ENCODE measurements at regions not wholly inside any gene's neighbourhood (a gene's known extent, or its start where the extent isn't known, plus 50 kb on each side); places are given as distances from the start of the nearest gene placed in this dataset.

DNA sequence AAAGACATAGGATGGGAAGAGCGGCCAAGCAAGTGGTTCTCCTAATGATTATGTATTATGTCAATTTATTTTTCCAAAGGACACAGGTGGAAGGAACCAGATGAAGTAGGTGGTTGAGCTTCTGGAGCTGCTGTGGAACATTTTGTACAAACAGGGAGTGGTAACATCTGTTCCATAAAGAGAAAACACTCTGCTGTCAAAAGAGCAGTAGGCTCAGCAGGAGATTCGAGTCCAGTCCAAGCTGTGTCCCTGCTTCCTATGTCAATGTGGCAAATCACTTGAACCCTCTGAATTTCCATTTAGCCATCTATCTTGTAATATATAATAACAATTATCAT is 448.0 kb upstream of the ANKRD30A start:
- no peak for DNase-seq (ENCODE audit: low spot score)
- H3K9me3 Mint-ChIP-seq (ENCODE audit: unreplicated experiment): no peaks in the 10 kb centered on the region
- TF ChIP-seq, protein P1, sequence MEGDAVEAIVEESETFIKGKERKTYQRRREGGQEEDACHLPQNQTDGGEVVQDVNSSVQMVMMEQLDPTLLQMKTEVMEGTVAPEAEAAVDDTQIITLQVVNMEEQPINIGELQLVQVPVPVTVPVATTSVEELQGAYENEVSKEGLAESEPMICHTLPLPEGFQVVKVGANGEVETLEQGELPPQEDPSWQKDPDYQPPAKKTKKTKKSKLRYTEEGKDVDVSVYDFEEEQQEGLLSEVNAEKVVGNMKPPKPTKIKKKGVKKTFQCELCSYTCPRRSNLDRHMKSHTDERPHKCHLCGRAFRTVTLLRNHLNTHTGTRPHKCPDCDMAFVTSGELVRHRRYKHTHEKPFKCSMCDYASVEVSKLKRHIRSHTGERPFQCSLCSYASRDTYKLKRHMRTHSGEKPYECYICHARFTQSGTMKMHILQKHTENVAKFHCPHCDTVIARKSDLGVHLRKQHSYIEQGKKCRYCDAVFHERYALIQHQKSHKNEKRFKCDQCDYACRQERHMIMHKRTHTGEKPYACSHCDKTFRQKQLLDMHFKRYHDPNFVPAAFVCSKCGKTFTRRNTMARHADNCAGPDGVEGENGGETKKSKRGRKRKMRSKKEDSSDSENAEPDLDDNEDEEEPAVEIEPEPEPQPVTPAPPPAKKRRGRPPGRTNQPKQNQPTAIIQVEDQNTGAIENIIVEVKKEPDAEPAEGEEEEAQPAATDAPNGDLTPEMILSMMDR (IDR thresholded peaks at IDR 0.05; ENCODE audit: unreplicated experiment): no peak
- no peak overlapping the region for H3K27ac Mint-ChIP-seq (ENCODE audit: unreplicated experiment)
- no peak overlapping the region for H3K4me3 Mint-ChIP-seq (ENCODE audit: unreplicated experiment)
- H3K4me1 Mint-ChIP-seq (ENCODE audit: unreplicated experiment): no peaks in the 10 kb centered on the region
- peaks cover 2% of the 10 kb centered on the region for H3K27me3 Mint-ChIP-seq (ENCODE audit: unreplicated experiment)
- H3K36me3 Mint-ChIP-seq (ENCODE audit: low read depth, unreplicated experiment): no peaks in the 10 kb centered on the region

GRCh38 chr10:36676756-36677430 is 448.5 kb upstream of the ANKRD30A start:
- H3K27me3 Mint-ChIP-seq (ENCODE audit: unreplicated experiment): peaks cover 2% of the 10 kb centered on the region
- H3K4me3 Mint-ChIP-seq (ENCODE audit: unreplicated experiment): no peak overlapping the region
- H3K9me3 Mint-ChIP-seq (ENCODE audit: unreplicated experiment): no peaks in the 10 kb centered on the region
- DNase-seq (ENCODE audit: low spot score): no peak
- TF ChIP-seq, protein P1 (IDR thresholded peaks at IDR 0.05; ENCODE audit: unreplicated experiment): no peak
- H3K36me3 Mint-ChIP-seq (ENCODE audit: low read depth, unreplicated experiment): no peaks in the 10 kb centered on the region
- no peaks in the 10 kb centered on the region for H3K4me1 Mint-ChIP-seq (ENCODE audit: unreplicated experiment)
- H3K27ac Mint-ChIP-seq (ENCODE audit: unreplicated experiment): no peak overlapping the region

GRCh38 chr10:36676321-36676720 is 449.1 kb upstream of the ANKRD30A start:
- peaks cover 2% of the 10 kb centered on the region for H3K27me3 Mint-ChIP-seq (ENCODE audit: unreplicated experiment)
- no peaks in the 10 kb centered on the region for H3K36me3 Mint-ChIP-seq (ENCODE audit: low read depth, unreplicated experiment)
- no peak for DNase-seq (ENCODE audit: low spot score)
- H3K4me1 Mint-ChIP-seq (ENCODE audit: unreplicated experiment): no peaks in the 10 kb centered on the region
- no peaks in the 10 kb centered on the region for H3K9me3 Mint-ChIP-seq (ENCODE audit: unreplicated experiment)
- TF ChIP-seq, protein P1 (IDR thresholded peaks at IDR 0.05; ENCODE audit: unreplicated experiment): no peak
- H3K4me3 Mint-ChIP-seq (ENCODE audit: unreplicated experiment): no peak overlapping the region
- no peak overlapping the region for H3K27ac Mint-ChIP-seq (ENCODE audit: unreplicated experiment)

GRCh38 chr10:36675458-36675880 is 449.9 kb upstream of the ANKRD30A start:
- TF ChIP-seq, protein P1 (IDR thresholded peaks at IDR 0.05; ENCODE audit: unreplicated experiment): no peak
- H3K27me3 Mint-ChIP-seq (ENCODE audit: unreplicated experiment): peaks cover 2% of the 10 kb centered on the region
- no peaks in the 10 kb centered on the region for H3K9me3 Mint-ChIP-seq (ENCODE audit: unreplicated experiment)
- no peaks in the 10 kb centered on the region for H3K4me1 Mint-ChIP-seq (ENCODE audit: unreplicated experiment)
- no peak overlapping the region for H3K27ac Mint-ChIP-seq (ENCODE audit: unreplicated experiment)
- DNase-seq (ENCODE audit: low spot score): no peak
- no peak overlapping the region for H3K4me3 Mint-ChIP-seq (ENCODE audit: unreplicated experiment)
- H3K36me3 Mint-ChIP-seq (ENCODE audit: low read depth, unreplicated experiment): no peaks in the 10 kb centered on the region

- TF ChIP-seq, protein P1 (IDR thresholded peaks at IDR 0.05; ENCODE audit: unreplicated experiment): no peak
- Mint-ChIP-seq H3K9me3 (ENCODE audit: unreplicated experiment) (no peaks in the 10 kb centered on the region), H3K4me1 (ENCODE audit: unreplicated experiment) (peaks cover 5% of the 10 kb centered on the region), H3K27ac (ENCODE audit: unreplicated experiment) (no peak overlapping the region), H3K4me3 (ENCODE audit: unreplicated experiment) (no peak overlapping the region), H3K27me3 (ENCODE audit: unreplicated experiment) (peaks cover 2% of the 10 kb centered on the region), H3K36me3 (ENCODE audit: low read depth, unreplicated experiment) (no peaks in the 10 kb centered on the region)
- DNase-seq (ENCODE audit: low spot score): no peak
These were observed 453.8 kb upstream of the ANKRD30A start for GRCh38 chr10:36671607-36672006.

Measured in endothelial cell (in vitro differentiated cells).